WERI-Rb-1 (cell line): ENCODE measurements at regions not wholly inside any gene's neighbourhood (a gene's known extent, or its start where the extent isn't known, plus 50 kb on each side); places are given as distances from the start of the nearest gene placed in this dataset.

Source experiments
- DNase-seq: peaks from one replicate; pipeline ENCODE4 v3.0.0-alpha.2; 2020
- H3K27ac ChIP-seq: fragments of 250-450 bp; sonication (Bioruptor Pico); 2 replicates; pipeline ENCODE4 v1.5.1; 2020; ENCODE audit warnings: mild to moderate bottlenecking, moderate library complexity
- H3K27me3 ChIP-seq: fragments of 250-450 bp; sonication (Bioruptor Pico); 2 replicates; pipeline ENCODE4 v1.5.1; 2021; ENCODE audit warnings: mild to moderate bottlenecking, low read depth, moderate library complexity; ENCODE audit not compliant: insufficient read depth, severe bottlenecking
- H3K36me3 ChIP-seq: fragments of 250-450 bp; sonication (Bioruptor Pico); 2 replicates; pipeline ENCODE4 v1.5.1; 2020; ENCODE audit warnings: mild to moderate bottlenecking, moderate library complexity
- H3K4me3 ChIP-seq: 2 replicates; pipeline ENCODE4 v1.5.1; 2011; ENCODE audit warnings: low read depth, mild to moderate bottlenecking, control low read depth, low read length
- H3K9me3 ChIP-seq: fragments of 250-450 bp; sonication (Bioruptor Pico); 2 replicates; pipeline ENCODE4 v1.5.1; 2021; ENCODE audit warnings: mild to moderate bottlenecking, moderate library complexity; ENCODE audit not compliant: severe bottlenecking
- TF ChIP-seq, protein P1 (sequence below): IDR thresholded peaks from 2 replicates; pipeline ENCODE4 v1.5.1; 2011; ENCODE audit warnings: low read depth, mild to moderate bottlenecking, control low read depth, inconsistent platforms, low read length

DNA sequence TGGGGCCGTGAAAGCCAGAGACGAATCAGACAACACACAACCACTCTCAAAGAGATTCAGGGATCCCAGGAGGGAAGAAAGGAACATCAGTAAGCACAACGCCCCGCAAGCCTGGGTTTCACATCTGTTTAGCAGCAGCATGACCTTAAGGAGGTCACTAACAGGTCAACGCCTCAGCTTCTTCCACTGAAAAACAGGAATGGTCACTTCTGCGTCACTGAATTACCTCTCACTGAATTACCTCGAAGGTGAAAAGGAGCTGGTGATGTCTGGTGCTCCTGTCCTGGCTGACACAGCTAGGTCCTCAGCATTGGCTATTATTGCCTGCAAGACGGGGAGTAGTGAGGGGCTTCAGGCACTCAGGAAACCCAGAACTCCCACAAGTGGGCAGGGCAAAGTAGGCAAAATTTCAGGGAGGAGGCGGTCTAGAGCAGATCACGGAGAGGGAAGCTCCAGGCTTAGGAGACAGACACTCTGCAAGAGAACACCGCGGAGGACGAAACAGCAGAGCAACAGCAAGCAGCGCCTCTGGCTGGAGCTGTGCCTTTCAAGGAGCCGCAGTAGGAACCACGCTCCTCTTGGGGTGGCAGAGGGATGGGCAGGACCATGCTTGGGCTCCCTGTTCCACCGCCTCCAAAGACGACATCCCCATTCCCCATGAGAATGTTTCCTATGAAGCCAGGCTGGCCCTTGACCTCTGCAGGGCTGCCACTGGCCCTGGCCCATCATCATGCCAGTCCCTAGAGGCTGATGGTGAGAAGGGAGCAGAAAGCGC, 108.4 kb downstream of the SINHCAF start:
- TF ChIP-seq, protein P1, sequence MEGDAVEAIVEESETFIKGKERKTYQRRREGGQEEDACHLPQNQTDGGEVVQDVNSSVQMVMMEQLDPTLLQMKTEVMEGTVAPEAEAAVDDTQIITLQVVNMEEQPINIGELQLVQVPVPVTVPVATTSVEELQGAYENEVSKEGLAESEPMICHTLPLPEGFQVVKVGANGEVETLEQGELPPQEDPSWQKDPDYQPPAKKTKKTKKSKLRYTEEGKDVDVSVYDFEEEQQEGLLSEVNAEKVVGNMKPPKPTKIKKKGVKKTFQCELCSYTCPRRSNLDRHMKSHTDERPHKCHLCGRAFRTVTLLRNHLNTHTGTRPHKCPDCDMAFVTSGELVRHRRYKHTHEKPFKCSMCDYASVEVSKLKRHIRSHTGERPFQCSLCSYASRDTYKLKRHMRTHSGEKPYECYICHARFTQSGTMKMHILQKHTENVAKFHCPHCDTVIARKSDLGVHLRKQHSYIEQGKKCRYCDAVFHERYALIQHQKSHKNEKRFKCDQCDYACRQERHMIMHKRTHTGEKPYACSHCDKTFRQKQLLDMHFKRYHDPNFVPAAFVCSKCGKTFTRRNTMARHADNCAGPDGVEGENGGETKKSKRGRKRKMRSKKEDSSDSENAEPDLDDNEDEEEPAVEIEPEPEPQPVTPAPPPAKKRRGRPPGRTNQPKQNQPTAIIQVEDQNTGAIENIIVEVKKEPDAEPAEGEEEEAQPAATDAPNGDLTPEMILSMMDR: no peak
- no peak for DNase-seq
- Histone ChIP-seq H3K27ac (no peak overlapping the region), H3K36me3 (no peaks in the 10 kb centered on the region), H3K9me3 (no peaks in the 10 kb centered on the region), H3K4me3 (no peak overlapping the region), H3K27me3 (no peaks in the 10 kb centered on the region)

DNA sequence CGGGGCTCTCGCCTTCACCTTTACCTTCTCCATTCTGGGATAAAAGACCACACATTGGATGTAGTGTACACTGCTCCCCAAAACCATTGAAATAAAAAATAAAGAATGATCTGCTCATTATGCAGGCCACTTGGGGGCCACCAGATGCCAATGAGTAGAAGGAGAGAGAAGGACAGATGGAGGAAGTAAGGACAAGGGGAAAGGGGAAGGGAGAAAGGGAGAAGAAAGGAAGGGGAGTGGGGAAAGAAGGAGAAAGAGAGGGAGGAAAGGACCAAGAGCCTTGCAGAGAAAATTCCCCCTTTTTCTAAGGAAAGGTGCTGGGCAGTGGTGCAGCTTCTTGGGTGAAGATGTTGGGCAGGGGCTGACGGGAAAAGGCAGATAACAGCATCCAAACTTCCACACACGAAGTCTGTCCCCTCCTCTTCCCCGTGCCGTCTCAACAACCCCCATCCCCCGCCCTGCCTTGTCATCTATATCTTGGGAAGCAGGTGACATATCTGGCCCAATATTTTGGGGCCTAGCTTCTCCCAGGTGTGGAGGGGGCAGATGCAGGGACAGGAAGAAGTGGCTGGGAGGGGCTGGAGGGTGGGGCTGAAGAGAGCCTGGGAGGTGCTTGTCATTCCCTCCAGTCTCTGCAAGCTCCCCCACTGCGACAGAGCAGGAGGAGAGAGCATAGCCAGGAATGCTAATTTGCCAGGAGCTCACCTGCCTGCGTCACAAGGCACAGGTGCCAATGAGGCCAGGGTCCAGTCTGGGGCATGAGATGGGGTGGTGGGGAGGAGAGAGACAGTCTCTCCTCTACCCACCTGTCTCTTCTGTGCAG, 107.5 kb downstream of the SINHCAF start:
- Histone ChIP-seq H3K4me3 (no peak overlapping the region), H3K27me3 (no peaks in the 10 kb centered on the region), H3K27ac (no peak overlapping the region), H3K36me3 (no peaks in the 10 kb centered on the region), H3K9me3 (no peaks in the 10 kb centered on the region)
- TF ChIP-seq, protein P1: no peak
- no peak for DNase-seq

DNA sequence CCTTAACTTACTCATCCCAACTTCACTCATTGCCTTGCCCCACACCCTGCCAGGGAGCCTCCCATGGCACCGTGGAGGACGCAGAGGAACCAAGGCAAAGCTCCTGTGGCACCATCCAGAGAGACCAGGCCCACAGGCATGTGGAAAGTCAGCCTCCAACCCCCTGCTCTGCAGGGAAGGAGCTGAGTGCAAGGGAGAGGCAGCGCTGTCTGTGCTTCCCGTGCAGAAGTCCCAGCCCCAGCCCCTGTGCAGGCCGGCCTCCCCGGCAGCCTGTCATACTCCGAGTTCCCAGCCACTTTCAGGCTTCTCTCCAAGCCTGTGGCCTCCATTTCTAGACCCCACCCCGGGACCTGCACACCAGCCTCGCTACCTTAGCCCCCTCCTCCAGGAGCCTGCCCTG, 106.4 kb downstream of the SINHCAF start:
- no peak for DNase-seq
- TF ChIP-seq, protein P1: no peak
- Histone ChIP-seq H3K9me3 (no peaks in the 10 kb centered on the region), H3K27me3 (no peaks in the 10 kb centered on the region), H3K27ac (no peak overlapping the region), H3K36me3 (no peaks in the 10 kb centered on the region), H3K4me3 (no peak overlapping the region)

DNA sequence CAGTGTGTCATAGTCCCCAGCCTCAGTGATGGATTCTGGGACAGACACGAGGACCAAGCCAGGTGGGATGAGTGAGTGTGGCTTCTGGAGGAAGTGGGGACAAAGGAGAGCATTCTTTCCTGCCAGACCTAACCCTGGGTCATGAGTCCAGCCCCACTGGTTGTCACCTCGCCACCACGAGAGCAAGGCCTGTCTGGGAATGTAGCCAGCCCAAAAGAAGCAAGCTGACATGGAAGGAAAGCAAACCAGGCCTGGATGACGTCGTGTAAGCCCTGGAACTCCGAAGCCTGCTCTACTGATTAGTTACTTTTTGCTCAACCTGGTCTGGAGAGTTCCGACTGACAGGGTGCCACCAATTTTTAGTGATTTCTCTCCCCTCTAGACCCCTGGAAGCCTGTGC, 105.9 kb downstream of the SINHCAF start:
- H3K27ac ChIP-seq: no peak overlapping the region
- TF ChIP-seq, protein P1: no peak
- no peaks in the 10 kb centered on the region for H3K36me3 ChIP-seq
- no peak overlapping the region for H3K4me3 ChIP-seq
- no peaks in the 10 kb centered on the region for H3K27me3 ChIP-seq
- no peaks in the 10 kb centered on the region for H3K9me3 ChIP-seq
- DNase-seq: no peak

DNA sequence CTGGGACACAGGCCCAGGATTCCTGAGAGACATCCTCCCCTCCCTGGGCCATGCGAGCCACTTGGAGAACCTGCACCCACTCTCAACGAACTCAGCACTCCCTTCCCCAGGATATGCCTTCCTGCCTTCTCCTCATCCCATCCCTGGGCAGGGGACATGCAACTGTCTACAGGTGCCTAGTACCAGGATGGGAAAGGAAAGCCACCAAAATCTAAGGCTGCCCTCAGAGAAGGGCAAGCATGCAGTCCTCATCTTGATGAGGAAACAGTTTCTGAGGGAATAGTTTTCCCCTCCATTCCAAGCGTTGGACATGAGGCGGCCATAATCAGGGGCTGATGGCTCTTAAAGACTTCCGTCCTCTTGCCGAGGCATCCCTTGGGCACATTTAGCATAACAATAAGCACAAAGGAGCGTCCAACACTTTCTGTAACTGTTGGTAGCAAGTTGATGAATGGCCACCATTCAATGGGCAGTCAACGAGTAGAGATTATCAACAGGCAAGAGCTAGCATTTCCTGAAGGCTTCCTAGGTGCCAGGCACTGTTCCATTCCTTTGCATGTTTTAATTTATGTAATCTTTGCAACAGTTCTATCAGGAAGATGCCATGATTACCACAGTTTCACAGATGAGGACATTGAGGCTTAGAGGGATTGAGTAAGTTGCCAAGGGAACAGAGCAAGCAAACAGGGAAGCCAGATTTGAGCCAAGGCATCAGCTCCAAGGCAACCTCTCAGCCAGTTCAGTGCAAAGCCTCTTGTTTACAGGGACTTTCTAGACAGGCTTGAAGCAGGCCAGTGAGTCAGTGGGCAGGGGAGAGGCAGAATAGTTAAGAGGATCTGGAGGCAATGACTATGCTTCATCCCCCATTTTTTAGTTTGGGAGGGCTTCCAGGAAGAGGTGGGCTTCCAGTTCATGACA, 105.1 kb downstream of the SINHCAF start:
- H3K4me3 ChIP-seq: no peak overlapping the region
- peak; percentile 39 for DNase-seq
- H3K36me3 ChIP-seq: no peaks in the 10 kb centered on the region
- TF ChIP-seq, protein P1: no peak
- H3K9me3 ChIP-seq: no peaks in the 10 kb centered on the region
- no peaks in the 10 kb centered on the region for H3K27me3 ChIP-seq
- H3K27ac ChIP-seq: no peak overlapping the region
